ENCODE measurements at regions not wholly inside any gene's neighbourhood (a gene's known extent, or its start where the extent isn't known, plus 50 kb on each side); places are given as distances from the start of the nearest gene placed in this dataset.

GRCh38 chr3:187795207-187795960, 50.1 kb upstream of the BCL6 start:
- intact Hi-C loops (cut with DNase I), result no loop called here
- no peak overlapping the region for H3K9ac ChIP-seq (ENCODE audit: low read length in 3 of 3)
- no peak for DNase-seq

GRCh38 chr3:187798126-187798525, 52.9 kb upstream of the BCL6 start:
- no peak overlapping the region for H3K9ac ChIP-seq (ENCODE audit: low read length in 3 of 3)
- H3K36me3 ChIP-seq (ENCODE audit: control insufficient read depth in 2 of 3, insufficient read depth in 3 of 3, low read length in 3 of 3), result no peaks in the 10 kb centered on the region
- intact Hi-C loops (cut with DNase I), result no loop called here
- DNase-seq (peak in 1 of 5 donors; percentile 10), FAIRE-seq (no peak)
- no peaks in the 10 kb centered on the region for H3K4me1 ChIP-seq (ENCODE audit: control insufficient read depth in 2 of 3, insufficient read depth in 2 of 3, low read depth in 1 of 3, low read length in 3 of 3)
- no peaks in the 10 kb centered on the region for H3K27me3 ChIP-seq (ENCODE audit: control insufficient read depth, insufficient read depth, low read length)
- no peak overlapping the region for H3K27ac ChIP-seq (ENCODE audit: low read depth in 2 of 2, low read length in 2 of 2)
- TF ChIP-seq CTCF (IDR thresholded peaks at IDR 0.05; ENCODE audit: borderline replicate concordance, extremely low read depth, insufficient read depth), result no peak
- H3K4me3 ChIP-seq (ENCODE audit: low read length in 3 of 3), result no peak overlapping the region
- no peaks in the 10 kb centered on the region for H3K9me3 ChIP-seq (ENCODE audit: control insufficient read depth in 2 of 3, insufficient read depth in 1 of 3, low read length in 3 of 3)

More at GRCh38 chr3:187795207-187795960, 50.1 kb upstream of the BCL6 start:
- TF ChIP-seq CTCF (IDR thresholded peaks at IDR 0.05; ENCODE audit: borderline replicate concordance, extremely low read depth, insufficient read depth), result no peak
- no peaks in the 10 kb centered on the region for H3K9me3 ChIP-seq (ENCODE audit: control insufficient read depth in 2 of 3, insufficient read depth in 1 of 3, low read length in 3 of 3)
- no peak for FAIRE-seq
- H3K36me3 ChIP-seq (ENCODE audit: control insufficient read depth in 2 of 3, insufficient read depth in 3 of 3, low read length in 3 of 3), result no peaks in the 10 kb centered on the region
- no peak overlapping the region for H3K4me3 ChIP-seq (ENCODE audit: low read length in 3 of 3)
- H3K27me3 ChIP-seq (ENCODE audit: control insufficient read depth, insufficient read depth, low read length), result no peaks in the 10 kb centered on the region
- peak overlapping the region in 1 of 2 donors; percentile 33 for H3K27ac ChIP-seq (ENCODE audit: low read depth in 2 of 2, low read length in 2 of 2)
- H3K4me1 ChIP-seq (ENCODE audit: control insufficient read depth in 2 of 3, insufficient read depth in 2 of 3, low read depth in 1 of 3, low read length in 3 of 3), result no peaks in the 10 kb centered on the region

- Histone ChIP-seq H3K27ac (ENCODE audit: low read depth in 2 of 2, low read length in 2 of 2) (no peak overlapping the region), H3K27me3 (ENCODE audit: control insufficient read depth, insufficient read depth, low read length) (no peaks in the 10 kb centered on the region), H3K9me3 (ENCODE audit: control insufficient read depth in 2 of 3, insufficient read depth in 1 of 3, low read length in 3 of 3) (no peaks in the 10 kb centered on the region), H3K4me1 (ENCODE audit: control insufficient read depth in 2 of 3, insufficient read depth in 2 of 3, low read depth in 1 of 3, low read length in 3 of 3) (no peaks in the 10 kb centered on the region), H3K36me3 (ENCODE audit: control insufficient read depth in 2 of 3, insufficient read depth in 3 of 3, low read length in 3 of 3) (no peaks in the 10 kb centered on the region), H3K4me3 (ENCODE audit: low read length in 3 of 3) (no peak overlapping the region), H3K9ac (ENCODE audit: low read length in 3 of 3) (no peak overlapping the region)
- TF ChIP-seq CTCF (IDR thresholded peaks at IDR 0.05; ENCODE audit: borderline replicate concordance, extremely low read depth, insufficient read depth), result no peak
- no peak for DNase-seq
- no peak for FAIRE-seq
- intact Hi-C loops (cut with DNase I), result no loop called here
Observed at GRCh38 chr3:187798531-187799530, 53.6 kb upstream of the BCL6 start.

Data from kidney (tissue), 13 donors.